ENCODE measurements at regions not wholly inside any gene's neighbourhood (a gene's known extent, or its start where the extent isn't known, plus 50 kb on each side); places are given as distances from the start of the nearest gene placed in this dataset.

- no peak for TF ChIP-seq CTCF (IDR thresholded peaks at IDR 0.05; ENCODE audit: insufficient read depth, low read depth, low read length)
- no peak for TF ChIP-seq EZH2 (IDR thresholded peaks at IDR 0.05; ENCODE audit: insufficient read depth, low read length)
Observed at GRCh38 chr14:97841762-97842161, 1044.6 kb downstream of the VRK1 start.

Data from astrocyte (in vitro differentiated cells and primary cell).